ENCODE measurements at regions not wholly inside any gene's neighbourhood (a gene's known extent, or its start where the extent isn't known, plus 50 kb on each side); places are given as distances from the start of the nearest gene placed in this dataset.

- TF ChIP-seq CTCF (IDR thresholded peaks at IDR 0.05; ENCODE audit: insufficient read depth, low read length, poor library complexity, severe bottlenecking), result no peak
Measured at GRCh38 chr13:58134525-58134924, 503.0 kb downstream of the PCDH17 start.

GRCh38 chr13:58142952-58143351, 511.4 kb downstream of the PCDH17 start:
- Histone ChIP-seq H3K4me3 (replicated peaks; ENCODE audit: low read depth, low read length) (no peak overlapping the region), H3K36me3 (ENCODE audit: control insufficient read depth, insufficient read depth, low read length) (no peaks in the 10 kb centered on the region), H3K27me3 (replicated peaks; ENCODE audit: control insufficient read depth, insufficient read depth, low read length) (no peaks in the 10 kb centered on the region)
- no peak for TF ChIP-seq CTCF (IDR thresholded peaks at IDR 0.05; ENCODE audit: insufficient read depth, low read length, poor library complexity, severe bottlenecking)
- DNase-seq (ENCODE audit: extremely low read depth, insufficient read length), result no peak

More at GRCh38 chr13:58134525-58134924, 503.0 kb downstream of the PCDH17 start:
- Histone ChIP-seq H3K27me3 (replicated peaks; ENCODE audit: control insufficient read depth, insufficient read depth, low read length) (no peaks in the 10 kb centered on the region), H3K36me3 (ENCODE audit: control insufficient read depth, insufficient read depth, low read length) (no peaks in the 10 kb centered on the region), H3K4me3 (replicated peaks; ENCODE audit: low read depth, low read length) (no peak overlapping the region)
- no peak for DNase-seq (ENCODE audit: extremely low read depth, insufficient read length)

- Histone ChIP-seq H3K36me3 (ENCODE audit: control insufficient read depth, insufficient read depth, low read length) (no peaks in the 10 kb centered on the region), H3K27me3 (replicated peaks; ENCODE audit: control insufficient read depth, insufficient read depth, low read length) (no peaks in the 10 kb centered on the region), H3K4me3 (replicated peaks; ENCODE audit: low read depth, low read length) (no peak overlapping the region)
- TF ChIP-seq CTCF (IDR thresholded peaks at IDR 0.05; ENCODE audit: insufficient read depth, low read length, poor library complexity, severe bottlenecking), result no peak
- DNase-seq (ENCODE audit: extremely low read depth, insufficient read length), result no peak
Measured at GRCh38 chr13:58144616-58145015, 513.1 kb downstream of the PCDH17 start.

GRCh38 chr13:58151452-58151851, 519.9 kb downstream of the PCDH17 start:
- H3K27me3 ChIP-seq (replicated peaks; ENCODE audit: control insufficient read depth, insufficient read depth, low read length), result no peaks in the 10 kb centered on the region
- no peak overlapping the region for H3K4me3 ChIP-seq (replicated peaks; ENCODE audit: low read depth, low read length)
- DNase-seq (ENCODE audit: extremely low read depth, insufficient read length), result no peak
- H3K36me3 ChIP-seq (ENCODE audit: control insufficient read depth, insufficient read depth, low read length), result no peaks in the 10 kb centered on the region
- TF ChIP-seq CTCF (IDR thresholded peaks at IDR 0.05; ENCODE audit: insufficient read depth, low read length, poor library complexity, severe bottlenecking), result no peak

GRCh38 chr13:58160980-58161379, 529.4 kb downstream of the PCDH17 start:
- DNase-seq (ENCODE audit: extremely low read depth, insufficient read length), result no peak
- no peak overlapping the region for H3K4me3 ChIP-seq (replicated peaks; ENCODE audit: low read depth, low read length)
- H3K27me3 ChIP-seq (replicated peaks; ENCODE audit: control insufficient read depth, insufficient read depth, low read length), result no peaks in the 10 kb centered on the region
- TF ChIP-seq CTCF (IDR thresholded peaks at IDR 0.05; ENCODE audit: insufficient read depth, low read length, poor library complexity, severe bottlenecking), result no peak
- no peaks in the 10 kb centered on the region for H3K36me3 ChIP-seq (ENCODE audit: control insufficient read depth, insufficient read depth, low read length)

- H3K4me3 ChIP-seq (replicated peaks; ENCODE audit: low read depth, low read length), result no peak overlapping the region
- H3K36me3 ChIP-seq (ENCODE audit: control insufficient read depth, insufficient read depth, low read length), result no peaks in the 10 kb centered on the region
- no peak for TF ChIP-seq CTCF (IDR thresholded peaks at IDR 0.05; ENCODE audit: insufficient read depth, low read length, poor library complexity, severe bottlenecking)
- DNase-seq (ENCODE audit: extremely low read depth, insufficient read length), result no peak
- no peaks in the 10 kb centered on the region for H3K27me3 ChIP-seq (replicated peaks; ENCODE audit: control insufficient read depth, insufficient read depth, low read length)
Measured at GRCh38 chr13:58165617-58166016, 534.1 kb downstream of the PCDH17 start.

Measured in GM06990 (cell line).